SK-MEL-5 (cell line): ENCODE measurements at regions not wholly inside any gene's neighbourhood (a gene's known extent, or its start where the extent isn't known, plus 50 kb on each side); places are given as distances from the start of the nearest gene placed in this dataset.

Experiments used
- DNase-seq: peaks from one replicate; pipeline ENCODE4 v3.0.0-alpha.2; 2016; ENCODE audit warnings: low read depth, low spot score
- in situ Hi-C: cut with HindIII; loops from 2 replicates; pipeline ENCODE4 v1.10.0; 2016; ENCODE audit warnings: low sequenced_read_pairs, high pct_unique_total_duplicates, low pct_unique_long_range_greater_than_20kb

DNA sequence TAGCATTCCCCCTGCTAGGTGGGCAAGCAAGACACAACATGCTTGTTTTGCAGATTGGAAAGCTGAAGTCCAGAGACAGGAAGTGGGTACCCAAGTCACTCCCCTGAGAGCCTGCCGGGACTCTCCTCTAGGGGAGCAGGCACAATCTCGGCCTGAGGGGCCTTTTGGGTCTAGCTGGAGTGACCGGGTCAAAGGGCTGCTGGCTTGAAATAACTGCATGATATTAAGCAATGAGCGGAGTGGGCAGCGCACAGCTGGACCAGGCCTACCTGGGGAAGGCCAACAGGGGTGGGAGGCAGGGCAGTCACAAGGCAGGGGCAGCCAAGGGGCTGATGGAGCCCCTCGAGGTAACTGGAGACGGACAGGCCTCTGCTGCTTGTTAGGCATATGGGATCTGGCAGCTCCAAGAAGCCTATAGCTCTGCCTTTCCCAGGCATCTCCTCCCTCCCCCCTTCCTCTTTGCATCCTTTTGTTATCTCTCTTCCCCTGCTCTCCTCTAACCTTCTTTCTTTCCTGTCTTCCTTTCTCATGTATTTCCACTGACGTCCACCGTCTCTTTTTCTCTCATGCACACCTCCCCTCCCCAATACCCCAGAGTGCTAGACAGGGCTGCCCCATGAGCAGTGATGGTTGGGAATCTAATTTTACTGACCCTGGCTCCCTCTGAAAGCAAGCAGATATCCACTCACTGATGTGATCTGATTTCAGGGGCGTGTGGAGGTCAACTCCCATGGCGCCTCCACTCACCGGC lies 237.5 kb downstream of the LOXHD1 start:
- no peak for DNase-seq
- in situ Hi-C loops = no loop called here

DNA sequence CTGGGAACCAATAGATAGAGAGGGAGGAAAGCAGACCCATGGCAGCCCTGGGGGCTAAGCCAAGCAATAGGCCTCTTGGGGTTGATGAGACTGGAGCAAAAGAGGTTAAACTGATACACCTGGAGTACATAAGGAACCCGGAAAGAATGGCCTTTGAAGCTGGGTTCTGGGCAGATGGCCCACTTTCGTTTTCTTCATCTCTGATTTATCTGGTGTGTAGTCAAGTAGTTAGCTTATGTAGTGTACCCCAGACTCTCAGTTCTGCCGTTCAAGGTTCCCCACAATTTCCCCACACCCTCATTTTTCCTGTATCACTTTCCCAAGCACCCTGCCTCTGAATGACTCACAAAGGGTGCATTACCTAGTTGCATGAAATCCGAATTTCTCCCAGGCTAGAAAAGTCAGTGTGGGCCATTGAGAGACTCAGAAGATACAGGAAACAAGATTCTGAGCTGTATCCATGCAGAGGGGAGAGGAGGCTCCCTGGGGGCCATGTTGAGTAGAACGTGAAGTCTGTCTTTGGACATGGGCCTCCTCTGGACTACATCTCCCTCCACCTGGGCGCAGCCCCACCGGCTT lies 235.0 kb downstream of the LOXHD1 start:
- in situ Hi-C loops = no loop called here
- no peak for DNase-seq

GRCh38 chr18:46422552-46423055 lies 234.4 kb downstream of the LOXHD1 start:
- in situ Hi-C loops = no loop called here
- DNase-seq = no peak

DNA sequence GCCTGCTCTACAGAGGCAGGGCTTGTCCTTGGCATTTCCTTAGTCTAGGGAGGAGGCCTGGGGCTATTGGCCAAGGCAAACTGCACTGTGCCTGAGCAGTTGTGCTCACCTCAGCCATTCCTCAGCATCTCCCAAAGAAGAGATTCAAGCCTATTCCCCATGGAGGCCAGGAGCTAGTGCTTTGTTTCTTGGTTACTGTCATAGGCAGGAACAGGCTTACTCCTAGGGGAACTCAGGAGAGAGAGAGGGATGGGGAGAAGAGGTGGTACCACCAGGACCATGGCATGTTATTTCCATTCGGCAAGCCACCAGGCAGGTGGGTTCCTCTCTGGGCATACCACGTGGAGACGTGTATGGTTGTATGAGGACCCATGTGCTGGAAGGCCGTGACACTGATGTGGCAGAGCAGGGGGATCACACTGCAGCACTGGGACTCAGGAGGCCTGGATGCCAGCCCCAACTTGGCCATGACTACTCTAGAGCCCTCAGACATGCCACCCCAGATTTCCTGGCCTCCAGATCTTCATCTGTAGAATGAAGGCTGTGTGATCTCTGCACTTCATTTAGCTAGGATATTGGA lies 233.7 kb downstream of the LOXHD1 start:
- DNase-seq = no peak
- in situ Hi-C loops = no loop called here

- in situ Hi-C loops = no loop called here
- no peak for DNase-seq
These were observed 232.1 kb downstream of the LOXHD1 start for GRCh38 chr18:46424898-46425297.

DNA sequence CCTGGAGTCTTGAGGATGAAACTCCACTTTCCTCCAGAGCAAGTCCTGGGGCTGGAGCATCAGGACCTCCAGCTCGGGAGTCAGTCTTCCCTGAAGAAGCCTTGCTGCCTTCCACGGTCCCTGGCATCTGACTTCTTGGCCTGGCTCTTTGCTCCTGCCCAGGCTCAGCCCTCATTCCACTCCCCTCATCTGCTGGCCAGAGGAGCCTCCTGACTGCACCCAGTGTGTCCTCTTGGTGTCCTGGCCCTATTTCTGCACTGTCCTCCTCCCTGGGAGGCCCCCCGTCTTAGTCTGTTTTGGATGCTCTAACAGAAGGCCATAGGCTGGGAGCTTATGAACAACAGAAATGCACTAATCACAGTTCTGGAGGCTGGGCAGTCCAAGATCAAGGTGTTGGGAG lies 231.5 kb downstream of the LOXHD1 start:
- in situ Hi-C loops = no loop called here

GRCh38 chr18:46426021-46426678 lies 230.9 kb downstream of the LOXHD1 start:
- no peak for DNase-seq
- in situ Hi-C loops = no loop called here

More for the DNA sequence above, 231.5 kb downstream of the LOXHD1 start:
- no peak for DNase-seq

DNA sequence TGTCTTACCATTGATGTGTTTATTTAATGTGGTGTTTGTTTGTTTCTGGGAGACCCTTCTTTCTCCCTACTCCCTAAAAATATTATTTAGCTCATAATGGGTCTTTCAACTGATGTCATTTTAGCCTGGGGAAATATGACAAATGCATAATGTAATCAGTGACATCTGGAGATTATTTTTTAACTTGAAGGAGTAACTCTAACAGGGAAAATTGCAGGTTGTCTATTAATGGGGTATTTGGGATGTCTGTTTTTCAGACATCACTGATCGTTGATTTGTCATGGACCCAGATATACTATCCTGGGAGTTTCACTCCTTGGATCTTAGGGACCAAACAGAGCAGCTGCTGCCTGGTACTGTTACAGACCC lies 230.4 kb downstream of the LOXHD1 start:
- in situ Hi-C loops = no loop called here
- DNase-seq = no peak
